C4-2B (cell line): ENCODE measurements at regions not wholly inside any gene's neighbourhood (a gene's known extent, or its start where the extent isn't known, plus 50 kb on each side); places are given as distances from the start of the nearest gene placed in this dataset.

ENCODE experiments used
- CTCF ChIP-seq: fragments of 450-650 bp; conservative IDR thresholded peaks from 2 replicates; pipeline ENCODE4 v1.5.1; 2017; ENCODE audit warnings: mild to moderate bottlenecking
- ZFX ChIP-seq: fragments of 450-650 bp; IDR thresholded peaks from 2 replicates; pipeline ENCODE4 v1.6.1; 2017

GRCh38 chr11:32012049-32012448, 78.8 kb upstream of the RCN1 start:
- TF ChIP-seq CTCF = no peak
- TF ChIP-seq ZFX = no peak
